Type B pancreatic cell (in vitro differentiated cells): ENCODE measurements at regions not wholly inside any gene's neighbourhood (a gene's known extent, or its start where the extent isn't known, plus 50 kb on each side); places are given as distances from the start of the nearest gene placed in this dataset.
"Not testable (repeated sequence)": the region's sequence is repeated elsewhere in the genome, so short reads cannot be mapped to it uniquely, and the experiment has no call there.

ENCODE experiments used
- DNase-seq: peaks from one replicate; pipeline ENCODE4 v3.0.0; 2021; ENCODE audit warnings: mixed read lengths; ENCODE audit not compliant: unreplicated experiment; ENCODE audit errors: extremely low spot score
- H3K27ac Mint-ChIP-seq: 2 replicates; pipeline ENCODE4 v1.8.0; 2021; ENCODE audit warnings: mild to moderate bottlenecking, mixed read lengths
- H3K27me3 Mint-ChIP-seq: 2 replicates; pipeline ENCODE4 v1.8.0; 2021; ENCODE audit warnings: mixed read lengths
- H3K36me3 Mint-ChIP-seq: 2 replicates; pipeline ENCODE4 v1.8.0; 2021; ENCODE audit warnings: mixed read lengths
- H3K4me1 Mint-ChIP-seq: one replicate; pipeline ENCODE4 v1.8.0; 2021; ENCODE audit warnings: mixed read lengths; ENCODE audit not compliant: unreplicated experiment
- H3K4me3 Mint-ChIP-seq: 2 replicates; pipeline ENCODE4 v1.8.0; 2021; ENCODE audit warnings: mild to moderate bottlenecking, mixed read lengths
- H3K9me3 Mint-ChIP-seq: 2 replicates; pipeline ENCODE4 v1.8.0; 2021; ENCODE audit warnings: mixed read lengths
- TF ChIP-seq, protein P1 (sequence below): fragments of 200-600 bp; sonication (generic); conservative IDR thresholded peaks from 2 replicates; pipeline ENCODE4 v1.5.0; 2021; ENCODE audit warnings: antibody characterized with exemption, mild to moderate bottlenecking

DNA sequence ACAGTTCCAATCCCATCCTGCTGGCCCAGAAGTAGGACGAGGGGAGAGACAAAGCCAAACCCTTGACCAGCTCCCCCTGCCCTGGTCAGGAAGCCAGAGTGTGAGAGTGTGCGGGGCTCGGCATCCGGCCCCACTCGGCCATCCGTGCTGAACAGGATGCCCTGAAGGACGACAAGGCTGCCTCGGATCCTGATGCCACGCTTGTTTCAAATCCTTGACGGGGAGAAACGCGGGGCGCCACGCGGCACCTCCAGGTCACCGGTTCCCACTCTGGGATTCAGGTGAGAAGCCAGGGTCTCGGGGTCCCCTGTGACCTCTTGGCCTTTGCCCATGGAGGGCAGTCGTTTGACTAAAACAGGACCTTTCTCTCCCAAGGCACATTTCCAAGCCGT, 167.8 kb downstream of the BRD1 start:
- Mint-ChIP-seq H3K4me1 (peaks cover 5% of the 10 kb centered on the region), H3K4me3 (no peak overlapping the region), H3K27ac (no peak overlapping the region), H3K36me3 (no peaks in the 10 kb centered on the region), H3K9me3 (no peaks in the 10 kb centered on the region), H3K27me3 (peaks cover 28% of the 10 kb centered on the region)
- no peak for DNase-seq
- TF ChIP-seq, protein P1, sequence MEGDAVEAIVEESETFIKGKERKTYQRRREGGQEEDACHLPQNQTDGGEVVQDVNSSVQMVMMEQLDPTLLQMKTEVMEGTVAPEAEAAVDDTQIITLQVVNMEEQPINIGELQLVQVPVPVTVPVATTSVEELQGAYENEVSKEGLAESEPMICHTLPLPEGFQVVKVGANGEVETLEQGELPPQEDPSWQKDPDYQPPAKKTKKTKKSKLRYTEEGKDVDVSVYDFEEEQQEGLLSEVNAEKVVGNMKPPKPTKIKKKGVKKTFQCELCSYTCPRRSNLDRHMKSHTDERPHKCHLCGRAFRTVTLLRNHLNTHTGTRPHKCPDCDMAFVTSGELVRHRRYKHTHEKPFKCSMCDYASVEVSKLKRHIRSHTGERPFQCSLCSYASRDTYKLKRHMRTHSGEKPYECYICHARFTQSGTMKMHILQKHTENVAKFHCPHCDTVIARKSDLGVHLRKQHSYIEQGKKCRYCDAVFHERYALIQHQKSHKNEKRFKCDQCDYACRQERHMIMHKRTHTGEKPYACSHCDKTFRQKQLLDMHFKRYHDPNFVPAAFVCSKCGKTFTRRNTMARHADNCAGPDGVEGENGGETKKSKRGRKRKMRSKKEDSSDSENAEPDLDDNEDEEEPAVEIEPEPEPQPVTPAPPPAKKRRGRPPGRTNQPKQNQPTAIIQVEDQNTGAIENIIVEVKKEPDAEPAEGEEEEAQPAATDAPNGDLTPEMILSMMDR: no peak

DNA sequence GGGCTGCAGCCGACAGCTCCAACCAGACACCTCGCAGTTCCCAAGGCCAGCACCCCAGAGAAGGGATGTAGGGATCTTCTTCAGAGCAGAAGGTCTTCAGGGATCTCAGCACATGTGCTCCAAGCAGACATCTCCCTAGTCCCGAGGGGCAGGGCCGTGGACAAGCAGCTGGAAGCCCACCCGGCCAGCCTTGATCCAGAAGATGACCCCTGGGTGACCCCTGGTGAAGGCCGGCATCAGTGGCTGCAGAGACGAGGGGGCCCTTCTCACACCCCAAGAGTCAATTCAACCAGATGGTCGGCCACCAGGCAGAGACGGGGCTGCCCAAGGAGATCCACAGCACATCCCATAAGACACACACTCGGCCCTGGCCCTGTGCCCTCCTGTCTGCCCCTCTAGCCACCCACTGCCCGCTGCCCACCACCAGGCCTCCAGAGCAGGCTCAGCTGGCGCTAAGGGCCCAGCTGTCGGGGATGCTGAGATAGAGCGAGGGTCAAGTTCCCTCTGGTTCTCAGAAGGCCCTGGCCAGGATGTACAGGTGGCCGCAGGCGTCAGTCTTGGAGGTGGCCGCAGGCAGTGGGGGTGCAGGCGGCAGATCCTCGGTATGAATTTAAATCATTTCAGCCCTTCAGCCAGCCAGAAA, 168.3 kb downstream of the BRD1 start:
- H3K36me3 Mint-ChIP-seq: no peaks in the 10 kb centered on the region
- no peak overlapping the region for H3K27ac Mint-ChIP-seq
- no peak for DNase-seq
- no peak overlapping the region for H3K4me3 Mint-ChIP-seq
- TF ChIP-seq, protein P1: no peak
- peaks cover 30% of the 10 kb centered on the region for H3K27me3 Mint-ChIP-seq
- H3K9me3 Mint-ChIP-seq: no peaks in the 10 kb centered on the region
- H3K4me1 Mint-ChIP-seq: peaks cover 5% of the 10 kb centered on the region

DNA sequence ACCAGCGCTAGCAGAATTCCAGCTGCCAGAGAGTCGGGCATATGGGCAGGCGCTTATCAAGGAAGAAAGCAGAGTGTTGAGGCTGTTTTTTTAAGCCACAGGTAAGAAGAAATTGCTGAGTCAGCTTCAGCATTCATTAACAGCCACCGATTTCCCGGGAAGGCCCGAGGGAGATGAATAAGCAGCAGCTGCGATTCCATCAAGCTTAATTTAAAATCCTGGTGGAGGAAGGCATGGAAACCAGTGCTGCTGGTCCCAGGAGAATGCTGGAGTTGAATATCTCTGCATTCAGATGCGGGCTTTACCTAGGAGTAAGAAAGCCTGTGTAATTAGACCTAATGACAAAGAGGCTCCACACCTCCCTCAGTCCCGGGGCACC, 168.8 kb downstream of the BRD1 start:
- H3K4me1 Mint-ChIP-seq: peaks cover 5% of the 10 kb centered on the region
- no peaks in the 10 kb centered on the region for H3K9me3 Mint-ChIP-seq
- no peak for DNase-seq

DNA sequence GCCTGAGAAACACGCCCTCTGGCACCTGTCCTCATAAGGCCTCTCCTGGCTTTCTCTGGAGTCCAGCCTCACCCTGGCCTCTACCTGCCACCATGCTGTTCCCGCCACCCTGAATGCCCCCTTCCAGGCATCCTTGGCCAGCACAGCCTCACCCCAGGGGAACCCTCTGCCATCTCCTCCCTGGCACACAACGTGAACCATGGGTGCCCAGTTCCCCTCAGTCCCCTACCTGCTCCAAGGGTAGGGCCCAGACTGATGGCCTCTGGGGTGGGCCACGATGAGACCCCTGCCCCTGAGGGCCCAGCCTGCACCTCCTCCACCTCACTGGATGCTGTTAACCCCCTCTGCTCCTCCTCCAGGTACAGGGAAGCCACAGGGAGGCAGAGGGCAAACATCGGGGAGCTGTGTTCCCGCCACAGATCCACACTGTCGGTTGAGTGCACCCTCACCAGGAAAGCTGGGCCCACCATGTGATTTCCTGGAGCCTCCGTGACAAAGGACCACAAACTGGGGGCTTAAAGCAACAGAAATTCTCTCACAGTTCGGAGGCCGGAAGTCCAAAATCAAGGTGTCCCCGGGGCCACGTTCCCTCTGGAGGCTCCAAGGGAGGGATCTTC, 169.6 kb downstream of the BRD1 start:
- H3K4me1 Mint-ChIP-seq: peaks cover 5% of the 10 kb centered on the region
- TF ChIP-seq, protein P1: no peak
- no peaks in the 10 kb centered on the region for H3K9me3 Mint-ChIP-seq
- H3K4me3 Mint-ChIP-seq: no peak overlapping the region
- H3K27ac Mint-ChIP-seq: no peak overlapping the region
- H3K36me3 Mint-ChIP-seq: no peaks in the 10 kb centered on the region
- DNase-seq: no peak
- peaks cover 31% of the 10 kb centered on the region for H3K27me3 Mint-ChIP-seq

More for the DNA sequence above, 168.8 kb downstream of the BRD1 start:
- no peak overlapping the region for H3K4me3 Mint-ChIP-seq
- H3K27me3 Mint-ChIP-seq: peaks cover 33% of the 10 kb centered on the region
- TF ChIP-seq, protein P1: no peak
- H3K36me3 Mint-ChIP-seq: no peaks in the 10 kb centered on the region
- no peak overlapping the region for H3K27ac Mint-ChIP-seq

DNA sequence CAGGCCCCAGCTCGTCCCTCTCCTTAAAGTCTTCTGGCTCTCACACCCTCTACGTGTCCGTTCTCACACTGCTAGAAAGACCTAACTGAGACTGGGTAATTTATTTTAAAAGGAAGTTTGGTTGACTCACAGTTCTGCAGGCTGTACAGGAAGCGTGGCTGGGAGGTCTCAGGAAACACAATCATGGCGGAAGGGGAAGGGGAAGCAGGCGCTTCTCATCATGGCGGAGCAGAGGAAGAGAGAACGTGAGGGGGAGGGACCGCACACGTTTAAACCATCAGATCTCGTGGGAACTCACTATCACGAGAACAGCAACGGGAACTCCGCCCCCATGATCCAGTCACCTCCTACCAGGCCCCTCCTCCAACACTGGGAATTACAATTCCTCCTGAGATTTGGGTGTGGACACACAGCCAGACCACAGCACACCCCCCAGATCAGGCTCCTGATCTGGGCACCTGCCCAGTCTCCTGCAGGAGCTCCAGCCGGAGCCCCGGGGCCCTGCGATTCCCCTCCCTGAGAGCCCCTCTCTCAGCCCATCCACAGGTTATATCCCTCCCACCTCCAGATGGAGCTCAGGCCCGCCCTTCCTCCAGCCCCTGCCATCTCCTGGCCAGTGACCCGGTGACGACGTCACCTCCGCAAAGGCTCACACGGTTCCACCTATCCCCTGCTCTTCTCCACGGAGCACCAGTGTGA, 170.2 kb downstream of the BRD1 start:
- DNase-seq: no peak
- no peaks in the 10 kb centered on the region for H3K9me3 Mint-ChIP-seq
- no peak overlapping the region for H3K4me3 Mint-ChIP-seq
- H3K36me3 Mint-ChIP-seq: no peaks in the 10 kb centered on the region
- no peak overlapping the region for H3K27ac Mint-ChIP-seq
- H3K27me3 Mint-ChIP-seq: peaks cover 24% of the 10 kb centered on the region
- H3K4me1 Mint-ChIP-seq: peaks cover 5% of the 10 kb centered on the region
- TF ChIP-seq, protein P1: no peak

DNA sequence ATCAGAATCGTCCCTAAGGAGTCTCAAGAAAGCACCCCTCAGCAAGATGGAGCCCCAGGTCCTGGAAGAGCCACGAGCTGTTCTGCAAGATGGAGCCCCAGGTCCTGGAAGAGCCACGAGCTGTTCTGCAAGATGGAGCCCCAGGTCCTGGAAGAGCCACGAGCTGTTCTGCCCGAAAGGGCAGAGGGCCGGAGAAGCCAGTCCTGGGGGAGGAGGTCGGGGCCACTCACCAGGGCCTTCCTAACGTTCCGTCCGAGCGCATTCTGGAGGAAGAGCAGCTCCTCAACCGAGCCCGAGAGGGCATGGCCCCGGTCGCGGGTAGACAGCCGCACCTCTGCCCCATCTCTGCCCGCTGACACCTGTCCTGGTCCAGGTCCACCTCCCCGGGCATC, 170.8 kb downstream of the BRD1 start:
- not testable (repeated sequence) for H3K4me1 Mint-ChIP-seq, H3K9me3 Mint-ChIP-seq, H3K27ac Mint-ChIP-seq, H3K4me3 Mint-ChIP-seq, H3K36me3 Mint-ChIP-seq, DNase-seq
- H3K27me3 Mint-ChIP-seq: peaks cover 24% of the 10 kb centered on the region
